ENCODE measurements at regions not wholly inside any gene's neighbourhood (a gene's known extent, or its start where the extent isn't known, plus 50 kb on each side); places are given as distances from the start of the nearest gene placed in this dataset.
"Not testable (repeated sequence)": the region's sequence is repeated elsewhere in the genome, so short reads cannot be mapped to it uniquely, and the experiment has no call there.

- no peaks in the 10 kb centered on the region for H3K4me1 Mint-ChIP-seq
- H3K9me3 Mint-ChIP-seq = no peaks in the 10 kb centered on the region
- no peak overlapping the region for H3K4me3 Mint-ChIP-seq
- no peak overlapping the region for H3K27ac Mint-ChIP-seq
- peaks cover 2 to 4% (median 2%) of the 10 kb centered on the region in 3 donors for H3K27me3 Mint-ChIP-seq (ENCODE audit: low read depth in 3 of 3)
- DNase-seq = no peak
- H3K36me3 Mint-ChIP-seq = no peaks in the 10 kb centered on the region
Measured at GRCh38 chr7:69539531-69539930, 58.7 kb upstream of the AUTS2 start.

GRCh38 chr7:69540287-69540686, 58.0 kb upstream of the AUTS2 start:
- Mint-ChIP-seq H3K27ac (no peak overlapping the region), H3K27me3 (ENCODE audit: low read depth in 3 of 3) (peaks cover 2 to 4% (median 2%) of the 10 kb centered on the region in 3 donors), H3K4me1 (no peaks in the 10 kb centered on the region), H3K4me3 (no peak overlapping the region), H3K36me3 (no peaks in the 10 kb centered on the region), H3K9me3 (no peaks in the 10 kb centered on the region)
- no peak for DNase-seq

- peak overlapping the region in 1 of 6 donors; percentile 25 for H3K27ac Mint-ChIP-seq
- not testable (repeated sequence) for DNase-seq; H3K36me3 Mint-ChIP-seq; H3K9me3 Mint-ChIP-seq; H3K27me3 Mint-ChIP-seq (ENCODE audit: low read depth in 3 of 3); H3K4me3 Mint-ChIP-seq; H3K4me1 Mint-ChIP-seq
Measured at GRCh38 chr7:69541779-69542432, 56.4 kb upstream of the AUTS2 start.

- peaks cover 1 to 5% (median 2%) of the 10 kb centered on the region in 3 donors for H3K27me3 Mint-ChIP-seq (ENCODE audit: low read depth in 3 of 3)
- no peak overlapping the region for H3K27ac Mint-ChIP-seq
Measured at GRCh38 chr7:69545175-69545574, 53.1 kb upstream of the AUTS2 start.

More at GRCh38 chr7:69545175-69545574, 53.1 kb upstream of the AUTS2 start:
- no peaks in the 10 kb centered on the region for H3K9me3 Mint-ChIP-seq
- DNase-seq = no peak
- H3K4me1 Mint-ChIP-seq = no peaks in the 10 kb centered on the region
- H3K36me3 Mint-ChIP-seq = no peaks in the 10 kb centered on the region
- no peak overlapping the region for H3K4me3 Mint-ChIP-seq

All from immature natural killer cell (primary cell).